ENCODE measurements at regions not wholly inside any gene's neighbourhood (a gene's known extent, or its start where the extent isn't known, plus 50 kb on each side); places are given as distances from the start of the nearest gene placed in this dataset.

DNA sequence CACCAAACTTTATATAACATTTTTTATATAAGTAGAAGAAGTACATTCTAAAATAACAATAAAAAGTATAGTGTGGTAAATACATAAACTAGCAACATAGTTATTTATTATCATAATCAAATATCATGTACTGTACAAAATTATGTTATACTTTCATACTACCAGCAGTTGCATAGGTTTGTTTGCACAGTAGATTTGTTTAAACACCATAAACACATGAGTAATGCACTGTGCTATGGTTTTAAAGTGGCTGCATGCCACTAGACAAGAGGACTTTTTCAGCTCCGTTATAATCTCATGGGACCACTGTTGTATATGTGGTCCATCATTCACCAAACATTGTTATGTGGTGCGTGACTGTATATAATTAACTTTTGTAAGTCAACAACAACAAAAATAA lies 137.6 kb downstream of the DRD1 start:
- H3K27ac Mint-ChIP-seq: no peak overlapping the region
- H3K4me1 Mint-ChIP-seq: no peaks in the 10 kb centered on the region
- no peak overlapping the region for H3K4me3 Mint-ChIP-seq
- ChIA-PET CTCF (no interaction called here), POLR2A (no interaction called here)
- no peak for DNase-seq
- H3K36me3 Mint-ChIP-seq (ENCODE audit: low read depth): no peaks in the 10 kb centered on the region
- H3K27me3 Mint-ChIP-seq: no peaks in the 10 kb centered on the region
- no peaks in the 10 kb centered on the region for H3K9me3 Mint-ChIP-seq

DNA sequence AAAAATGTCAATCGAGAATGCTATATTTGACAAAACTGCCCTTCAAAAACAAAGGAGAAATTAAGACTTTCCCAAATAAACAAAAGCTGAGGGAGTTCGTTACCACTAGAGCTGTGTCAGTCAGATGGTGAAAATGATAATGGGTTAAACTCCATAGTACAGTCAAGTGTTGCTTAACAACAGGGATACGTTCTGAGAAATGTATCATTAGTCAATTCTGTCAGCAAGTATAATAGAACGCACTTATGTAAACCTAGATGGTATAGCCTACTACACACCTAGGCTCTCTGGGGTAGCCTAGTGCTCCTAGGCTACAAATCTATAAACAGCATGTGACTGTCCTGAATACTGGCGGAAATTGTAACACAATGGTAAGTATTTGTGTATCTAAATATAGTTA lies 138.7 kb downstream of the DRD1 start:
- no peaks in the 10 kb centered on the region for H3K27me3 Mint-ChIP-seq
- no peaks in the 10 kb centered on the region for H3K36me3 Mint-ChIP-seq (ENCODE audit: low read depth)
- H3K4me1 Mint-ChIP-seq: no peaks in the 10 kb centered on the region
- no peak overlapping the region for H3K4me3 Mint-ChIP-seq
- ChIA-PET CTCF (no interaction called here), POLR2A (no interaction called here)
- no peak for DNase-seq
- no peak overlapping the region for H3K27ac Mint-ChIP-seq
- H3K9me3 Mint-ChIP-seq: no peaks in the 10 kb centered on the region

DNA sequence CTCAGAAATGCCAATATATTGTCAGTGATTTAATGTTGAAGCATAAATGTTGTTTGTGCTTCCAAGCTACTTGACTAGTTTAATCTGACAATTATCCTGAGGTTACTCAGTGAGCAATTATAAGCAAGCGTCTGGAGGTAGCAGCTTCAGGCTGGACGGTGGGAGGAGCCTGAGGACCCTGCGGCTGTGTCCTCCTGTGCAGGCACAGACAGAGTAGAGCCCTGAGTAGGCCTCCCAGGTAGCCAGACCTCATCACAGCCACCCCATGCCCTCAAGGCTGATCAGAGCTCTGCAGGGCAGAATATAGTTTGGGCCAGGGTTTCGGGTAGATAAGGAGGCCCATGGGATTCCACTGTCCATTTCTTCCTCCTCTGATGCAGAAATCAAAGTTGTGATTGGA lies 153.6 kb downstream of the DRD1 start:
- H3K4me3 Mint-ChIP-seq: no peak overlapping the region
- ChIA-PET POLR2A (no interaction called here), CTCF (interaction anchor here (0.7 to 1.5 kb wide), 4 partner anchors 8 to 354 kb away, joined by 3 to 4 read pairs (median 3); no protein-coding TSS in a partner anchor)
- no peak overlapping the region for H3K27ac Mint-ChIP-seq
- H3K9me3 Mint-ChIP-seq: no peaks in the 10 kb centered on the region
- H3K4me1 Mint-ChIP-seq: no peaks in the 10 kb centered on the region
- no peak for DNase-seq
- no peaks in the 10 kb centered on the region for H3K36me3 Mint-ChIP-seq (ENCODE audit: low read depth)
- H3K27me3 Mint-ChIP-seq: peaks cover 3% of the 10 kb centered on the region

DNA sequence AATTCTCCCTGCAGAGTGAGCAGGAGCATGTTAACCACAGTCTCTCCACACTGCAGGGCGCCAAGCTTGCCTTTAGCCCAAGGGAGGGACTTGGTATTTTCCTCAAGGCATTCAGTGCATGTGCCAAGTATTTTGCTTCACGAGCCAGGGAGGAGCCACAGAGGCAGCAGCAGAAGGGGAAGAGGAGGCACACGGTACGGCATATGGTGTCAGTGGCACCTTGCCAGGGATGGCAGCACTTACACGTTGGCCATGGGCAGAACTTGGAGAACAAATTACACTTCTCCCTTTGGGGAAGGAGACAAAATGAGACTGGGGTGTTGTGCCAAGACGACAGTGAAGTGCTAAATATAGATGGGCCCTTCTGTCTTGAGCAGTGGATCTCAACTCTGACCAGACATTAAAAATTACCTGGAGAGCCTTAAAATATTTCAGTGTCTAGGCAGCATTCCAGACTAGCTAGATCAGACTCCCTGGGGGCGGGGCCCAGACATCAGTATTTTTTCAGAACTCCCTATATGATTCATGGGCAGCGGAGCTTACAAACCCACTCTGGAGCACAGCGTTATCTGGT lies 155.8 kb downstream of the DRD1 start:
- ChIA-PET POLR2A (no interaction called here), CTCF (no interaction called here)
- no peak overlapping the region for H3K27ac Mint-ChIP-seq
- peaks cover 2% of the 10 kb centered on the region for H3K27me3 Mint-ChIP-seq
- H3K36me3 Mint-ChIP-seq (ENCODE audit: low read depth): no peaks in the 10 kb centered on the region
- no peaks in the 10 kb centered on the region for H3K4me1 Mint-ChIP-seq
- H3K4me3 Mint-ChIP-seq: no peak overlapping the region
- no peak for DNase-seq
- H3K9me3 Mint-ChIP-seq: no peaks in the 10 kb centered on the region

DNA sequence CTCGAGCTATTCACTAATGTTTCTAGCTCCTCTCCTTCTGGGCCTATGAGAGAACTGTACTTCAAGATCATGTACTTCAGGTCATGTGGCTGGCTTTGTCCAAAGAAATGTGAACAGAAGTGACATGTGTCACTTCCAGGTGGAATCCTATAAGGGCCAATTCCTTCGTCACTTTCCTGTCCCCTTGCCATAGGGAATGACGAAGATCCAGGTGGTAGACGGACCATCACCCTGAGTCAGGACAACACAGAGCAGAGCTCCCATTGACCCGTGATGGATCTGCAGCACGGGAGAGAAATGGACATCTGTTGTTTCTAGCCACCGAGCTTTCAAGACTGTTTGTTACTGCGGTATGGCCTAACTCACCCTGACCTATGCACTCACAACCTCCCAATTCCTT lies 157.0 kb downstream of the DRD1 start:
- CTCF ChIA-PET: no interaction called here
- no peaks in the 10 kb centered on the region for H3K36me3 Mint-ChIP-seq (ENCODE audit: low read depth)
- peaks cover 2% of the 10 kb centered on the region for H3K27me3 Mint-ChIP-seq

DNA sequence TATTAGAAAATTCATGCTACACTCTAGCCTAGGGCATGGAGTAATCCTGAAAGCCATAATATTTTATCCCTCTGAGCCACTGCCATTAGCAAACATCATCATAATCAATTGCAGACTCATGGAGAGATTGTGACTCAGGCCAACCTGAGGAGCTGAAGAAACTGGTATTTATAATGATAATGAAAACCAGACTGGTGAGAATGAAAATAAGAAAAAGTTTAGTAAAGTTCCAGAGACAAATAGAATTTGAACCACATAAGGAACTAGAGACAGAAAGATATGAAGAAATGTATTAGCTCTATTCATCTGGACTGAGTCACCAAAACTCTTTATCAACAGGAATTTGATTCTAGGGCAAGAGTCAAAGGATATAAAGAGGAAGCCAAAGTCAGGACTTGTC lies 158.7 kb downstream of the DRD1 start:
- POLR2A ChIA-PET: no interaction called here
- H3K27ac Mint-ChIP-seq: no peak overlapping the region
- H3K4me1 Mint-ChIP-seq: no peaks in the 10 kb centered on the region
- no peak overlapping the region for H3K4me3 Mint-ChIP-seq
- no peaks in the 10 kb centered on the region for H3K9me3 Mint-ChIP-seq
- H3K27me3 Mint-ChIP-seq: peaks cover 2% of the 10 kb centered on the region
- CTCF ChIA-PET: no interaction called here
- no peak for DNase-seq
- no peaks in the 10 kb centered on the region for H3K36me3 Mint-ChIP-seq (ENCODE audit: low read depth)

More for the DNA sequence above, 157.0 kb downstream of the DRD1 start:
- POLR2A ChIA-PET: no interaction called here
- Mint-ChIP-seq H3K27ac (no peak overlapping the region), H3K4me3 (no peak overlapping the region), H3K4me1 (no peaks in the 10 kb centered on the region), H3K9me3 (no peaks in the 10 kb centered on the region)
- no peak for DNase-seq

DNA sequence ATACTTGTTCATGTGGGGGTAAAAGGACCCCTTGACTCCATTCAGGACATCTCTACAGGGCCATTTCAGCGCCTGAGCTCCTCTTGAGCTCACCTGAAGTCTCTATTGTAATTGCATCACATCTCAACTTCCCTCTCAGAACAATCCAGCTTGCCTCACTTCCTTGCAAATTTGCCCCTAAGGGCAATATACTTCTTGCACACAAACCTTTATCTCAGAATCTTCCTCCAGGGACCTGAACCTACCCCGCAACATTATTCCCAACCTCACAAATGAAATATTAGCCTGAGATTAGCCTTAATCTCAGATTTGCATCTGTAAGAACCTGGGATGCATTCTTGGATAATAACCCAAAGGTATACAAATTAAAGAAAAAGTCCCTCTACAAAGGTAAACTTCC lies 159.2 kb downstream of the DRD1 start:
- no peaks in the 10 kb centered on the region for H3K9me3 Mint-ChIP-seq
- no peak overlapping the region for H3K4me3 Mint-ChIP-seq
- ChIA-PET CTCF (no interaction called here), POLR2A (no interaction called here)
- no peaks in the 10 kb centered on the region for H3K36me3 Mint-ChIP-seq (ENCODE audit: low read depth)
- peaks cover 2% of the 10 kb centered on the region for H3K27me3 Mint-ChIP-seq
- H3K27ac Mint-ChIP-seq: no peak overlapping the region
- no peak for DNase-seq
- H3K4me1 Mint-ChIP-seq: no peaks in the 10 kb centered on the region

DNA sequence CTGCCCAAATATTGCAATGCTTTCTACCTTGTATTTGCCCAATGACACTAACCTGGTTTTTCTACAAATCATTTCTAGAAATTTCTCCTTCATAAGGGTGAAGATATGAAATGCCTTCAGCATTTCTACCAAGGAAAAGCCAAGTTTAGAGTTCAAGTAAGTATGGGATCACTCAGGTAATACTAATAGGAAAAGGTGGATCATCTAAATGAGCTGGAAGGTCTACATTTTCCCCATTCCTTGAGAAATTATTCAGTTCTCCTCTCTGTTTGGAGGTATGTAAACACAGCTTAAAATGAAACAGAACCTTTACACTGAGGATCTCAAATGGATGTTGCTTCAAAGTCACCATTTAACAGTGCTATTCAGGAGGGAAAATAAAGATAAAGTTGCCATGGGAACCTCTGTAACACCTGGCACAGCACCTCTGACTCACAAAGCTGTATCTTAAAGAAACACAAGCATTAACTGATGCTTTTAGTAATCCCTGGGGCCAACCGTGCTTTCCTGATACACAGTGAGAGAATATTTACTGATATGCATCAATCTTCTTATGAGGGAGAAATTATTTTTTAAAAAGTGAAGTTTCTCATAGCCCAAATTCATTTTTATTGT lies 161.3 kb downstream of the DRD1 start:
- H3K36me3 Mint-ChIP-seq (ENCODE audit: low read depth): no peaks in the 10 kb centered on the region
- POLR2A ChIA-PET: no interaction called here

DNA sequence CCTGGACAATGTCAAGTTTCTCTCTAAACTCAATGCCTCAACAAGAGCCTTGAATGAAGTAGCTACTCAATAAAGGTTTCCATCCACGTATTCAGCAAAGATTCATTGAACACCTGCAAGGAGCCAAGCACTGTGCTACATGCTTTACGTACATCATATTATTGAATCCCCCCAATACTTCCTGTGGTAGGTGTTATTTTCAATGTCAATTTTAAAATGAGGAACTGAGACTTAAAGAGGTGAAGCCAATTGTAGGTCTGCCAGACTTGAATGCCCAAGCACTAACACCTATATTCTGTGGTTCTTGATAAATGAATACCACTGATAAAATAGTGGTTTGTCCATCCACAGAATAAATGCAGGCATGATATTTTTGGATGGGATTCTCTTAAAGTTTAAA lies 162.3 kb downstream of the DRD1 start:
- Mint-ChIP-seq H3K27me3 (peaks cover 2% of the 10 kb centered on the region), H3K36me3 (ENCODE audit: low read depth) (no peaks in the 10 kb centered on the region), H3K9me3 (no peaks in the 10 kb centered on the region), H3K4me3 (no peak overlapping the region), H3K27ac (no peak overlapping the region), H3K4me1 (no peaks in the 10 kb centered on the region)
- ChIA-PET CTCF (no interaction called here), POLR2A (no interaction called here)
- DNase-seq: no peak

More for the DNA sequence above, 161.3 kb downstream of the DRD1 start:
- Mint-ChIP-seq H3K4me1 (no peaks in the 10 kb centered on the region), H3K9me3 (no peaks in the 10 kb centered on the region), H3K27me3 (peaks cover 2% of the 10 kb centered on the region), H3K27ac (no peak overlapping the region), H3K4me3 (no peak overlapping the region)
- CTCF ChIA-PET: no interaction called here
- no peak for DNase-seq

DNA sequence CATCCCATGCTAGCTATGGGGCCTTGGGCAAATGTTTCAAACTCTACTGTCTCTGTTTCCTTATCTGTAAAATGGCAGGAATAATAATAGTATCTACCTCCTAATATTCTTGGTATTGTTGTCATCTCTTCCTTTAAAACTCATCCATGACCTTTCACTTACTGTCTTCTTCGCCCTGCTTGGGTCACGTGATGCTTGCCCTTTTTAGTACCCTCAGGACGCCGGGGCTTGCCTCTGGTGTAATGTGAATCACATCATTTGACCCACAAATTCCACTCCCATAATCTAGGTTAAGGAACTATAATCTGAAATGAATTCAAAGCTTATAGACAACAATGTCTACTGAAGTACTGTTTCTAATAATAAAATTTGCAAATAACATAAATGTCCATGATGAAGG lies 162.7 kb downstream of the DRD1 start:
- Mint-ChIP-seq H3K27me3 (peaks cover 2% of the 10 kb centered on the region), H3K36me3 (ENCODE audit: low read depth) (no peaks in the 10 kb centered on the region), H3K9me3 (no peaks in the 10 kb centered on the region), H3K4me1 (no peaks in the 10 kb centered on the region), H3K27ac (no peak overlapping the region), H3K4me3 (no peak overlapping the region)
- DNase-seq: no peak
- ChIA-PET POLR2A (no interaction called here), CTCF (interaction anchor here (0.9 kb wide), 1 partner anchor 10 kb away, joined by 3 read pairs; no protein-coding TSS in a partner anchor)

DNA sequence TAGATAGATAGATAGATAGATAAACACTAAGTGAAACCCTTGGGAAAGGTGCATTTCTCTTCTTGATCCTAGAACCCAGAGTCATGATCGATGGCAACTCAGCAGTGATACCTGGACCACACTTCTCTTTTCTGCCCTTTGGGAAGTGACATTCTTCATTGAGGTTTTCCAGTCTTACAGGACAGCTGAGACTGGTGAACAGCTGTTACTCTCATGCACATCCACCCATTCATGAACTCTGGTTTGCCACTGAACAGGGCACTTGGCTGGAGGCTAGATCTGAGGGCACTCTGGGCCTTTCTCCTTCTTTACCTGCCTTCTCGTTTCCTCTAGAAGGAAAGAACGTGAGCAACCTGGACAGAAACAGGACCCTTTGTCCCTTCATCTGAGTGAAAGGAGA lies 164.5 kb downstream of the DRD1 start:
- Mint-ChIP-seq H3K4me3 (no peak overlapping the region), H3K36me3 (ENCODE audit: low read depth) (no peaks in the 10 kb centered on the region), H3K27me3 (peaks cover 2% of the 10 kb centered on the region), H3K27ac (no peak overlapping the region), H3K4me1 (no peaks in the 10 kb centered on the region), H3K9me3 (no peaks in the 10 kb centered on the region)
- DNase-seq: no peak
- POLR2A ChIA-PET: no interaction called here
- CTCF ChIA-PET: no interaction called here

DNA sequence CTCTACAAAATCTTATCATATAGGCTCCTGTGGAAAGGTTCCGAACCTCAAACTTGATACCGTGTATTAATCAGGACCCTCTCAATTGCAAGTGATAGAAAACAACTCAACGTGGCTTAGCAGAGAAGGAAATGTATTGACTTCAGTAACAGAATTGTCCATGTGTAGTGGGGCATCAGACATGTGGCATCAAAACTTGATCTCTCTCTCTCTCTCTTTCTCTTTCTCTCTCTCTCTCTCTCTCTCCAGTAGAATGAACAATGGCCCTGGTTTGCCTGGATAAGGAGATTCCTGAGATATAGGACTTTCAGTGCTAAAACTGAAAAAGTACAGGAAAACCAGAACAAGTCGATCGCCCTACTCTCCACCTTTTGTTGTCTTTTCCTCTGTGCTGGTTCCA lies 168.2 kb downstream of the DRD1 start:
- Mint-ChIP-seq H3K27me3 (no peaks in the 10 kb centered on the region), H3K36me3 (ENCODE audit: low read depth) (no peaks in the 10 kb centered on the region), H3K4me3 (no peak overlapping the region), H3K4me1 (no peaks in the 10 kb centered on the region), H3K9me3 (peaks cover 2% of the 10 kb centered on the region), H3K27ac (no peak overlapping the region)
- POLR2A ChIA-PET: no interaction called here
- CTCF ChIA-PET: no interaction called here
- DNase-seq: no peak

DNA sequence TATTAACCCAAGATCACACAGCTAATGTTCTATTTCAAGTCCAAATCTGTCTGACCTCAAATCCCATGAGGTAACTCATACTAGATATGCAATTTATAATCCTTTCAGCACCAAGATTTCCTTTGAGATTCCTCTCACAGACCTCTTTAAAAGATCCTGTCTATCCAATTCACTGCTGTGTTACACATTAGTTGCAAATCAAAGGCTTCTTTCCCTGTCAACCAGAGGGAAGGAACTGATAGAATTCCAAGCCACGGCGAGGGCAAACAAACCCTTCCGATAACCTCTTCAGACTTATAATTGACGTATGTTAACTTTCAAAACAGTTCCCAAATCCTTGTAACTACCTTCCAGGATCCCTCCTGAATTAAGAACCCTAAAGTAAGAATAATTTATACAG lies 168.9 kb downstream of the DRD1 start:
- Mint-ChIP-seq H3K27me3 (no peaks in the 10 kb centered on the region), H3K27ac (no peak overlapping the region), H3K36me3 (ENCODE audit: low read depth) (no peaks in the 10 kb centered on the region), H3K4me1 (no peaks in the 10 kb centered on the region), H3K9me3 (peaks cover 2% of the 10 kb centered on the region), H3K4me3 (no peak overlapping the region)
- ChIA-PET POLR2A (no interaction called here), CTCF (no interaction called here)
- DNase-seq: no peak

DNA sequence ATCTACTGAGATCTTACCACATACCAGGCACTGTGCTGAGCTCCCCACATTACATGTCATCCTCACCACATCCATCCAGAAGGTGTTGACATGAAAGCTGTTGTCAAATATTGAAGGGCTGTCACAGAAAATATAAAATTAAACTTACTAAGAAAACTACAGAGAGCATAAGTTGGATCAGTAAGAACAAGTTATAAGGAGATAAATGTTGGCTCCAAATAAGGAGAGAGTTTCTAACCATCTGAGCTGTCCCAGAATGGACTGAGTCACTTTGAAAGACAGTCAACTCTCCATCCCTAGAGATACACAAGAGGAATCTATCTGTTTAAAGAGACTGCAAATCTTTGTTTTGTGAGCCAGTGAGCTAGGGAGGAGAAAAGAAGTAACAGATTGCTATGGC lies 169.8 kb downstream of the DRD1 start:
- Mint-ChIP-seq H3K27me3 (peaks cover 1% of the 10 kb centered on the region), H3K27ac (no peak overlapping the region), H3K9me3 (peaks cover 2% of the 10 kb centered on the region), H3K36me3 (ENCODE audit: low read depth) (no peaks in the 10 kb centered on the region), H3K4me1 (no peaks in the 10 kb centered on the region), H3K4me3 (no peak overlapping the region)
- no peak for DNase-seq
- ChIA-PET CTCF (no interaction called here), POLR2A (no interaction called here)

All from activated CD4-positive, alpha-beta T cell treated with anti-CD3 and anti-CD28 coated beads, Interleukin-2, amount 10 ng/mL, durations not matched to agents 7 days and 5 days (primary cell).